ENCODE measurements at regions not wholly inside any gene's neighbourhood (a gene's known extent, or its start where the extent isn't known, plus 50 kb on each side); places are given as distances from the start of the nearest gene placed in this dataset.
A peak's percentile ranks its signal among the peaks of the same experiment; 100 is the strongest.
"Not testable (repeated sequence)": the region's sequence is repeated elsewhere in the genome, so short reads cannot be mapped to it uniquely, and the experiment has no call there.

DNA sequence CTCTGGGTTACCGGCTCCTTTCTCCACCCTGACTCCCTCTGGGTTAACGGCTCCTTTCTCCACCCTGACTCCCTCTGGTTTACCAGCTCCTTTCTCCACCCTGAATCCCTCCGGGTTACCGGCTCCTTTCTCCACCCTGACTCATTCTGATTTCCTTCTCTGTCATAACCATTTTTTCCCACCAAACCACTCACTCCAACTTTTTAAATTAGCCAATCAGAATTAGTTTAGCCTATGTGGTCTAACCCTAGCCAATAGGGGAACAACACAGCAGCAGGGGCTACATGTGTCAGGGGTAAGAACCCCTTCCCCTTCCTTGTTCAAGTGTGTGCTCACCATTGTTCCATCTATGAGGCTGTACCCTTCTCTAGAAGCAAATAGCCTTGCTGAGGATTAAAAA lies 98.4 kb upstream of the RBM19 start:
- peaks cover 0 to 77% (median 0%) of the 10 kb centered on the region in 3 experiments for H3K27me3 ChIP-seq (ENCODE audit: control insufficient read depth in 3 of 3, insufficient read depth in 3 of 3, low read depth in 1 of 3, low read length in 3 of 3)
- no CpG with 5 or more reads among the region's 4 CpGs for WGBS, 2 donors (ENCODE audit: extremely low coverage in 2 of 2, insufficient read length in 2 of 2, insufficient replicate concordance in 1 of 2)
- H2BK120ac ChIP-seq (ENCODE audit: low read depth, low read length): no peak overlapping the region

DNA sequence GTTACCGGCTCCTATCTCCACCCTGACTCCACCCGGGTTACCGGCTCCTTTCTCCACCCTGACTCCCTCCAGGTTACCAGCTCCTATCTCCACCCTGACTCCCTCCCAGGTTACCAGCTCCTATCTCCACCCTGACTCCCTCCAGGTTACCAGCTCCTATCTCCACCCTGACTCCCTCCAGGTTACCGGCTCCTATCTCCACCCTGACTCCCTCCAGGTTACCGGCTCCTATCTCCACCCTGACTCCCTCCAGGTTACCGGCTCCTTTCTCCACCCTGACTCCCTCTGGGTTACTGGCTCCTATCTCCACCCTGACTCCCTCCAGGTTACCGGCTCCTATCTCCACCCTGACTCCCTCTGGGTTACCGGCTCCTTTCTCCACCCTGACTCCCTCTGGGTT lies 97.9 kb upstream of the RBM19 start:
- not testable (repeated sequence) for H2BK120ac ChIP-seq (ENCODE audit: low read depth, low read length); H3K9me3 ChIP-seq (replicated peaks in 1 of 2; ENCODE audit: control insufficient read depth in 2 of 2, insufficient read depth in 1 of 2, low read depth in 1 of 2, low read length in 2 of 2); H3K4me3 ChIP-seq (ENCODE audit: low read length in 2 of 2); H2BK5ac ChIP-seq (ENCODE audit: low read length); H3K18ac ChIP-seq (ENCODE audit: low read length); H3K9ac ChIP-seq (ENCODE audit: low read depth, low read length, poor library complexity); H3K27ac ChIP-seq (replicated peaks; ENCODE audit: low read length); H3K23ac ChIP-seq (ENCODE audit: low read depth, low read length, poor library complexity); H3K4ac ChIP-seq (ENCODE audit: low read length); H2BK15ac ChIP-seq (ENCODE audit: low read length); H4K8ac ChIP-seq (ENCODE audit: low read depth, low read length); H3K36me3 ChIP-seq (replicated peaks in 1 of 2; ENCODE audit: control insufficient read depth in 2 of 2, insufficient read depth in 2 of 2, low read length in 2 of 2); H3K4me1 ChIP-seq (ENCODE audit: control insufficient read depth in 2 of 2, insufficient read depth in 1 of 2, low read depth in 1 of 2, low read length in 2 of 2); H2AK5ac ChIP-seq (ENCODE audit: low read depth, low read length); H4K91ac ChIP-seq (ENCODE audit: low read depth, low read length, poor library complexity); H2BK12ac ChIP-seq (ENCODE audit: low read length); H2AFZ ChIP-seq (ENCODE audit: low read length); DNase-seq (ENCODE audit: low spot score); H3K14ac ChIP-seq (ENCODE audit: low read length); H3K79me1 ChIP-seq (ENCODE audit: low read depth, low read length); H3K4me2 ChIP-seq (ENCODE audit: insufficient read depth, low read length, poor library complexity, severe bottlenecking)
- peaks cover 0 to 79% (median 0%) of the 10 kb centered on the region in 3 experiments for H3K27me3 ChIP-seq (ENCODE audit: control insufficient read depth in 3 of 3, insufficient read depth in 3 of 3, low read depth in 1 of 3, low read length in 3 of 3)
- WGBS, 2 donors (ENCODE audit: extremely low coverage in 2 of 2, insufficient read length in 2 of 2, insufficient replicate concordance in 1 of 2): no CpG with 5 or more reads among the region's 8 CpGs

More for the DNA sequence above, 98.4 kb upstream of the RBM19 start:
- Histone ChIP-seq H2BK5ac (ENCODE audit: low read length) (no peak overlapping the region), H3K4me1 (ENCODE audit: control insufficient read depth in 2 of 2, insufficient read depth in 1 of 2, low read depth in 1 of 2, low read length in 2 of 2) (no peaks in the 10 kb centered on the region), H3K23ac (ENCODE audit: low read depth, low read length, poor library complexity) (no peak overlapping the region), H3K79me1 (ENCODE audit: low read depth, low read length) (no peaks in the 10 kb centered on the region), H2BK15ac (ENCODE audit: low read length) (no peak overlapping the region), H2AFZ (ENCODE audit: low read length) (no peak overlapping the region), H3K27ac (replicated peaks; ENCODE audit: low read length) (no peak overlapping the region), H3K4me2 (ENCODE audit: insufficient read depth, low read length, poor library complexity, severe bottlenecking) (no peak overlapping the region), H3K18ac (ENCODE audit: low read length) (no peak overlapping the region), H3K14ac (ENCODE audit: low read length) (no peak overlapping the region), H3K4ac (ENCODE audit: low read length) (no peak overlapping the region), H3K9me3 (replicated peaks in 1 of 2; ENCODE audit: control insufficient read depth in 2 of 2, insufficient read depth in 1 of 2, low read depth in 1 of 2, low read length in 2 of 2) (no peaks in the 10 kb centered on the region), H3K36me3 (replicated peaks in 1 of 2; ENCODE audit: control insufficient read depth in 2 of 2, insufficient read depth in 2 of 2, low read length in 2 of 2) (no peaks in the 10 kb centered on the region), H4K91ac (ENCODE audit: low read depth, low read length, poor library complexity) (no peak overlapping the region), H4K8ac (ENCODE audit: low read depth, low read length) (no peak overlapping the region), H2BK12ac (ENCODE audit: low read length) (no peak overlapping the region), H3K9ac (ENCODE audit: low read depth, low read length, poor library complexity) (no peak overlapping the region), H2AK5ac (ENCODE audit: low read depth, low read length) (no peak overlapping the region), H3K4me3 (ENCODE audit: low read length in 2 of 2) (no peak overlapping the region)
- DNase-seq (ENCODE audit: low spot score): no peak

DNA sequence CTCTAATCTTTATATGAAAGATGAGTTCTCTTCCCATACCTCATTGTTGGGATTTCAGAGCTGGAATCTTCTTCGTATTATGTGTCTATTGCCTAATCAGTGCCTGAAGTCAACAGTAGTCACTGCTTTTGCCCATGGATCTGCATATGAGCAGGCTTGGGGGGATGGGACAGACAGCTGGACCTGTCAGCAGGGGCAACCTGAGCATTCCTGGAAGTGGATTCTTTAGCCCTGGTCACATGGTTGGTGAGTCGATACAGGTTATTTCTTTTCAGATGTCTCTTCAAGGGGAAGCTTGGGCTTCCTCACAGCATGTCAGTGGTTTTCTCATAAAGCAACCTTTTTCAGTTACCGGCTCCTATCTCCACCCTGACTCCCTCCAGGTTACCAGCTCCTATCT lies 97.3 kb upstream of the RBM19 start:
- no peaks in the 10 kb centered on the region for H3K79me1 ChIP-seq (ENCODE audit: low read depth, low read length)
- no peak overlapping the region for H4K8ac ChIP-seq (ENCODE audit: low read depth, low read length)
- no peak overlapping the region for H2AK5ac ChIP-seq (ENCODE audit: low read depth, low read length)
- H2BK12ac ChIP-seq (ENCODE audit: low read length): no peak overlapping the region
- H3K4me3 ChIP-seq (ENCODE audit: low read length in 2 of 2): no peak overlapping the region
- no peak overlapping the region for H3K27ac ChIP-seq (replicated peaks; ENCODE audit: low read length)
- H2BK120ac ChIP-seq (ENCODE audit: low read depth, low read length): no peak overlapping the region
- H3K4ac ChIP-seq (ENCODE audit: low read length): no peak overlapping the region
- no peak overlapping the region for H4K91ac ChIP-seq (ENCODE audit: low read depth, low read length, poor library complexity)
- no peaks in the 10 kb centered on the region for H3K36me3 ChIP-seq (replicated peaks in 1 of 2; ENCODE audit: control insufficient read depth in 2 of 2, insufficient read depth in 2 of 2, low read length in 2 of 2)
- H2AFZ ChIP-seq (ENCODE audit: low read length): no peak overlapping the region
- H3K27me3 ChIP-seq (ENCODE audit: control insufficient read depth in 3 of 3, insufficient read depth in 3 of 3, low read depth in 1 of 3, low read length in 3 of 3): peaks cover 0 to 81% (median 0%) of the 10 kb centered on the region in 3 experiments
- H3K9me3 ChIP-seq (replicated peaks in 1 of 2; ENCODE audit: control insufficient read depth in 2 of 2, insufficient read depth in 1 of 2, low read depth in 1 of 2, low read length in 2 of 2): no peaks in the 10 kb centered on the region
- no peak overlapping the region for H3K23ac ChIP-seq (ENCODE audit: low read depth, low read length, poor library complexity)
- H3K4me2 ChIP-seq (ENCODE audit: insufficient read depth, low read length, poor library complexity, severe bottlenecking): no peak overlapping the region
- H2BK5ac ChIP-seq (ENCODE audit: low read length): no peak overlapping the region
- DNase-seq (ENCODE audit: low spot score): no peak
- no peak overlapping the region for H2BK15ac ChIP-seq (ENCODE audit: low read length)
- WGBS, 2 donors (ENCODE audit: extremely low coverage in 2 of 2, insufficient read length in 2 of 2, insufficient replicate concordance in 1 of 2): no CpG with 5 or more reads among the region's 3 CpGs
- no peaks in the 10 kb centered on the region for H3K4me1 ChIP-seq (ENCODE audit: control insufficient read depth in 2 of 2, insufficient read depth in 1 of 2, low read depth in 1 of 2, low read length in 2 of 2)
- no peak overlapping the region for H3K18ac ChIP-seq (ENCODE audit: low read length)
- H3K14ac ChIP-seq (ENCODE audit: low read length): peak overlapping the region; percentile 71
- no peak overlapping the region for H3K9ac ChIP-seq (ENCODE audit: low read depth, low read length, poor library complexity)

DNA sequence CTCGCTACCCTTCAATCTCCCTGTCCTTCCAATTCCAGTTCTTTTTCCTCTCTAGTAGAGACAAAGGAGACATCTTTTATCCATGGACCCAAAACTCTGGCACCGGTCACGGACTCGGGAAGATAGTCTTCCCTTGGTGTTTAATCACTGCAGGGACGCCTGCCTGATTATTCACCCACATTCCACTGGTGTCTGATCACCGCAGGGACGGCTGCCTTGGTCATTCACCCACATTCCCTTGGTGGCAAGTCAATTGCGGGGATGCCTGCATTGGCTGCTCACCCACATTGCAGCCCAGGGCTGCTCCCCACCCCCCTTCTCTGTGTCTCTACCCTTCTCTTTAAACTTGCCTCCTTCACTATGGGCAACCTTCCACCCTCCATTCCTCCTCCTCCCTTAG lies 90.2 kb upstream of the RBM19 start:
- H2AFZ ChIP-seq (ENCODE audit: low read length); H3K23ac ChIP-seq (ENCODE audit: low read depth, low read length, poor library complexity); H3K9me3 ChIP-seq (replicated peaks in 1 of 2; ENCODE audit: control insufficient read depth in 2 of 2, insufficient read depth in 1 of 2, low read depth in 1 of 2, low read length in 2 of 2); H4K8ac ChIP-seq (ENCODE audit: low read depth, low read length); H4K91ac ChIP-seq (ENCODE audit: low read depth, low read length, poor library complexity); H3K79me1 ChIP-seq (ENCODE audit: low read depth, low read length); H3K4me3 ChIP-seq (ENCODE audit: low read length in 2 of 2); H3K9ac ChIP-seq (ENCODE audit: low read depth, low read length, poor library complexity); DNase-seq (ENCODE audit: low spot score); H2BK120ac ChIP-seq (ENCODE audit: low read depth, low read length); H2AK5ac ChIP-seq (ENCODE audit: low read depth, low read length); H3K14ac ChIP-seq (ENCODE audit: low read length); H3K36me3 ChIP-seq (replicated peaks in 1 of 2; ENCODE audit: control insufficient read depth in 2 of 2, insufficient read depth in 2 of 2, low read length in 2 of 2); H2BK12ac ChIP-seq (ENCODE audit: low read length); H2BK5ac ChIP-seq (ENCODE audit: low read length); H2BK15ac ChIP-seq (ENCODE audit: low read length); H3K4me1 ChIP-seq (ENCODE audit: control insufficient read depth in 2 of 2, insufficient read depth in 1 of 2, low read depth in 1 of 2, low read length in 2 of 2); H3K27ac ChIP-seq (replicated peaks; ENCODE audit: low read length); H3K18ac ChIP-seq (ENCODE audit: low read length); H3K4me2 ChIP-seq (ENCODE audit: insufficient read depth, low read length, poor library complexity, severe bottlenecking); H3K4ac ChIP-seq (ENCODE audit: low read length): not testable (repeated sequence)
- no CpG with 5 or more reads among the region's 8 CpGs for WGBS, 2 donors (ENCODE audit: extremely low coverage in 2 of 2, insufficient read length in 2 of 2, insufficient replicate concordance in 1 of 2)
- H3K27me3 ChIP-seq (ENCODE audit: control insufficient read depth in 3 of 3, insufficient read depth in 3 of 3, low read depth in 1 of 3, low read length in 3 of 3): peaks cover 0 to 30% (median 0%) of the 10 kb centered on the region in 3 experiments
